CD4-positive, alpha-beta T cell treated with Interleukin-1 beta for 1 hour (primary cell): ENCODE measurements at regions not wholly inside any gene's neighbourhood (a gene's known extent, or its start where the extent isn't known, plus 50 kb on each side); places are given as distances from the start of the nearest gene placed in this dataset.
A peak's percentile ranks its signal among the peaks of the same experiment; 100 is the strongest.
"Not testable (repeated sequence)": the region's sequence is repeated elsewhere in the genome, so short reads cannot be mapped to it uniquely, and the experiment has no call there.

Experiments used
- DNase-seq, 2 donors: peaks; one replicate each; pipeline ENCODE4 v3.0.0-alpha.2; 2020 to 2022

GRCh38 chr5:168125445-168126199, 165.8 kb upstream of the WWC1 start:
- no peak for DNase-seq

- no peak for DNase-seq
These were observed 164.8 kb upstream of the WWC1 start for GRCh38 chr5:168126606-168127005.

- DNase-seq = no peak
These were observed 163.3 kb upstream of the WWC1 start for GRCh38 chr5:168128111-168128510.

GRCh38 chr5:168128557-168128956, 162.9 kb upstream of the WWC1 start:
- no peak for DNase-seq

- no peak for DNase-seq
These were observed 159.9 kb upstream of the WWC1 start for GRCh38 chr5:168131519-168131918.

GRCh38 chr5:168132241-168132641, 159.2 kb upstream of the WWC1 start:
- no peak for DNase-seq

GRCh38 chr5:168135897-168136296, 155.5 kb upstream of the WWC1 start:
- no peak for DNase-seq

- no peak for DNase-seq
These were observed 155.1 kb upstream of the WWC1 start for GRCh38 chr5:168136340-168136739.

GRCh38 chr5:168137265-168137664, 154.2 kb upstream of the WWC1 start:
- no peak for DNase-seq

GRCh38 chr5:168140241-168140640, 151.2 kb upstream of the WWC1 start:
- DNase-seq = no peak

- DNase-seq = no peak
These were observed 149.0 kb upstream of the WWC1 start for GRCh38 chr5:168142402-168142801.

- not testable (repeated sequence) for DNase-seq
These were observed 147.9 kb upstream of the WWC1 start for GRCh38 chr5:168143521-168143920.

GRCh38 chr5:168147106-168147505, 144.3 kb upstream of the WWC1 start:
- DNase-seq = no peak

- no peak for DNase-seq
These were observed 143.7 kb upstream of the WWC1 start for GRCh38 chr5:168147568-168148360.

GRCh38 chr5:168151041-168151440, 140.4 kb upstream of the WWC1 start:
- DNase-seq = no peak

- no peak for DNase-seq
These were observed 138.8 kb upstream of the WWC1 start for GRCh38 chr5:168152660-168153059.

- no peak for DNase-seq
These were observed 138.1 kb upstream of the WWC1 start for GRCh38 chr5:168153263-168153875.

GRCh38 chr5:168153876-168154270, 137.6 kb upstream of the WWC1 start:
- DNase-seq = no peak

GRCh38 chr5:168155585-168155984, 135.9 kb upstream of the WWC1 start:
- DNase-seq = no peak

- DNase-seq = no peak
These were observed 135.3 kb upstream of the WWC1 start for GRCh38 chr5:168156170-168156569.

GRCh38 chr5:168157141-168157540, 134.3 kb upstream of the WWC1 start:
- DNase-seq = no peak

- DNase-seq = peak; percentile 9 to 60
These were observed 132.0 kb upstream of the WWC1 start for GRCh38 chr5:168159425-168159824.

- no peak for DNase-seq
These were observed 129.0 kb upstream of the WWC1 start for GRCh38 chr5:168162464-168162863.

GRCh38 chr5:168163966-168164365, 127.5 kb upstream of the WWC1 start:
- DNase-seq = no peak
